Endothelial cell of umbilical vein (primary cell): ENCODE measurements at regions not wholly inside any gene's neighbourhood (a gene's known extent, or its start where the extent isn't known, plus 50 kb on each side); places are given as distances from the start of the nearest gene placed in this dataset.

ENCODE experiments used
- BruUV-seq: library from RNA; stranded (reverse); fragments of 400-500 nt; replicated peaks from 2 replicates; lab custom pipeline; 2021; lab: Mats Ljungman, UMichigan
- CTCF ChIA-PET: fragments of 300-600, 350-600 bp; sonication (Branson Sonifier 250); formaldehyde crosslinking; loops from one replicate; lab custom pipeline; 2021; ENCODE audit warnings: antibody characterized with exemption, inconsistent platforms; lab: Charles Lee
- POLR2A ChIA-PET: fragments of 300-600, 350-600 bp; sonication (Branson Sonifier 250); formaldehyde crosslinking; loops from one replicate; lab custom pipeline; 2021; ENCODE audit warnings: antibody characterized with exemption, inconsistent platforms; lab: Charles Lee
- DNase-seq: peaks from one replicate; pipeline ENCODE4 v3.0.0-alpha.2; 2011; ENCODE audit warnings: low read depth, low spot score
- FAIRE-seq: peaks from 2 replicates; lab custom pipeline; 2011; peaks lifted over from hg19 to GRCh38; lab: Jason Lieb, UNC
- H2AFZ ChIP-seq: 2 replicates; pipeline ENCODE4 v1.6.0; 2012; ENCODE audit warnings: low read depth, low read length, control low read depth, inconsistent platforms
- H3K27ac ChIP-seq: 2 replicates; pipeline ENCODE4 v1.5.1; 2011; ENCODE audit warnings: low read depth, mild to moderate bottlenecking, control low read depth, low read length, moderate library complexity; ENCODE audit not compliant: insufficient read depth
- H3K27me3 ChIP-seq, 2 experiments: 2 replicates each; pipeline versions ENCODE4 v1.6.0 to v1.6.1; 2011; ENCODE audit warnings: low read length in 2 of 2, mixed read lengths in 1 of 2; ENCODE audit not compliant: control insufficient read depth in 2 of 2, insufficient read depth in 2 of 2
- H3K36me3 ChIP-seq, 2 experiments: 2 replicates in 1 of 2; 3 replicates in 1 of 2; pipeline ENCODE4 v1.5.1; 2011; ENCODE audit warnings: low read length in 2 of 2, mild to moderate bottlenecking in 1 of 2, moderate library complexity in 1 of 2; ENCODE audit not compliant: control insufficient read depth in 2 of 2, insufficient read depth in 2 of 2; ENCODE audit errors: extremely low read depth in 1 of 2
- H3K4me1 ChIP-seq: 3 replicates; pipeline ENCODE4 v1.5.1; 2011; ENCODE audit warnings: mild to moderate bottlenecking, low read length; ENCODE audit not compliant: control insufficient read depth, insufficient read depth; ENCODE audit errors: extremely low read depth
- H3K4me2 ChIP-seq: 2 replicates; pipeline ENCODE4 v1.6.1; 2011; ENCODE audit warnings: low read length, control low read depth, mixed read lengths; ENCODE audit not compliant: insufficient read depth
- H3K4me3 ChIP-seq, 3 experiments: fragments of 200-600 bp in 1 of 3; sonication (generic), shearing (Covaris generic) in 1 of 3; replicated peaks in 1 of 3; 2 replicates each; pipeline ENCODE4 v1.5.1; 2011 to 2016; ENCODE audit warnings: control low read depth in 3 of 3, low read length in 3 of 3, mild to moderate bottlenecking in 2 of 3, inconsistent platforms in 1 of 3, low read depth in 1 of 3, moderate library complexity in 1 of 3; ENCODE audit not compliant: insufficient read depth in 1 of 3
- H3K79me2 ChIP-seq: 2 replicates; pipeline ENCODE4 v1.6.0; 2012; ENCODE audit warnings: low read length, inconsistent platforms; ENCODE audit not compliant: control insufficient read depth, insufficient read depth
- H3K9ac ChIP-seq: replicated peaks from 2 replicates; pipeline ENCODE3; 2011; ENCODE audit warnings: low read length, control low read depth; ENCODE audit not compliant: insufficient read depth; ENCODE audit errors: extremely low read depth
- H3K9me1 ChIP-seq: replicated peaks from 3 replicates; pipeline ENCODE4 v1.6.0; 2011; ENCODE audit warnings: mild to moderate bottlenecking, low read length; ENCODE audit not compliant: control insufficient read depth, insufficient read depth; ENCODE audit errors: extremely low read depth
- H3K9me3 ChIP-seq: replicated peaks from 2 replicates; pipeline ENCODE4 v1.5.1; 2012; ENCODE audit warnings: low read length, inconsistent platforms; ENCODE audit not compliant: control insufficient read depth, insufficient read depth
- H4K20me1 ChIP-seq: replicated peaks from 2 replicates; pipeline ENCODE3; 2011; ENCODE audit warnings: mild to moderate bottlenecking, low read length; ENCODE audit not compliant: control insufficient read depth, insufficient read depth; ENCODE audit errors: extremely low read depth
- CTCF ChIP-seq, 2 donors: IDR thresholded peaks; 1 replicate in 1 of 2; 2 replicates in 1 of 2; pipeline ENCODE4 v1.5.1; 2011; ENCODE audit warnings: low read length in 2 of 2, mild to moderate bottlenecking in 2 of 2, moderate library complexity in 2 of 2, control low read depth in 1 of 2, inconsistent platforms in 1 of 2, low read depth in 1 of 2; ENCODE audit not compliant: insufficient read depth in 1 of 2; ENCODE audit errors: extremely low read depth in 1 of 2
- EZH2 ChIP-seq: IDR thresholded peaks from 2 replicates; pipeline ENCODE4 v1.6.1; 2012; ENCODE audit warnings: borderline replicate concordance, low read depth, mild to moderate bottlenecking, moderate library complexity, low read length, inconsistent platforms; ENCODE audit not compliant: severe bottlenecking
- FOS ChIP-seq: IDR thresholded peaks from 2 replicates; pipeline ENCODE4 v1.6.1; 2011; ENCODE audit warnings: mild to moderate bottlenecking, low read length, moderate library complexity, borderline replicate concordance; ENCODE audit not compliant: insufficient read depth
- GATA2 ChIP-seq: IDR thresholded peaks from 2 replicates; pipeline ENCODE4 v1.7.0; 2011; ENCODE audit warnings: low read depth, mild to moderate bottlenecking, moderate library complexity, mixed read lengths, low read length; ENCODE audit not compliant: insufficient read length, insufficient read depth
- JUN ChIP-seq: IDR thresholded peaks from 2 replicates; pipeline ENCODE4 v1.6.1; 2011; ENCODE audit warnings: borderline replicate concordance, low read depth; ENCODE audit not compliant: insufficient read length, insufficient read depth
- MAX ChIP-seq: IDR thresholded peaks from 2 replicates; pipeline ENCODE4 v1.6.1; 2011; ENCODE audit not compliant: insufficient read depth, insufficient read length
- MYC ChIP-seq: IDR thresholded peaks from one replicate; pipeline ENCODE4 v1.6.1; 2011; ENCODE audit warnings: mild to moderate bottlenecking, low read depth, low read length
- POLR2A ChIP-seq: IDR thresholded peaks from 2 replicates; pipeline ENCODE4 v1.6.1; 2012; ENCODE audit warnings: low read depth, mild to moderate bottlenecking, control low read depth, low read length
- POLR2AphosphoS5 ChIP-seq: IDR thresholded peaks from 2 replicates; pipeline ENCODE4 v1.6.1; 2012; ENCODE audit warnings: low read depth, mild to moderate bottlenecking, control low read depth, low read length, moderate library complexity; ENCODE audit not compliant: insufficient read depth
- dilution Hi-C: fragments of 300-500 bp; cut with MboI; formaldehyde crosslinking; loops from one replicate; pipeline ENCODE4 v1.15.0; 2019; ENCODE audit warnings: low sequenced_read_pairs; ENCODE audit not compliant: extremely low pct_ligation_motif_present
- intact Hi-C: fragments of 100-400 bp; cut with micrococcal nuclease; formaldehyde crosslinking; loops from one replicate; pipeline ENCODE4 v1.10.0; 2022

GRCh38 chr6:88371480-88371879 lies 205.3 kb upstream of the CNR1 start:
- CTCF ChIA-PET: no interaction called here
- intact Hi-C loops (no loop called here), dilution Hi-C loops (no loop called here)
- no peak overlapping the region for H3K4me2 ChIP-seq
- H3K9me1 ChIP-seq: no peaks in the 10 kb centered on the region
- no peaks in the 10 kb centered on the region for H3K79me2 ChIP-seq
- BruUV-seq: no TSS peak
- FAIRE-seq (no peak), DNase-seq (no peak)
- no peak overlapping the region for H3K9ac ChIP-seq
- no peaks in the 10 kb centered on the region for H3K36me3 ChIP-seq
- H3K27ac ChIP-seq: no peak overlapping the region
- H3K9me3 ChIP-seq: no peaks in the 10 kb centered on the region
- no peak overlapping the region for H2AFZ ChIP-seq
- no peaks in the 10 kb centered on the region for H4K20me1 ChIP-seq
- H3K4me1 ChIP-seq: peaks cover 5% of the 10 kb centered on the region
- no peak overlapping the region for H3K4me3 ChIP-seq
- POLR2A ChIA-PET: no interaction called here
- H3K27me3 ChIP-seq: no peaks in the 10 kb centered on the region
- TF ChIP-seq MAX: no peak
- no peak for TF ChIP-seq MYC
- no peak for TF ChIP-seq JUN
- no peak for TF ChIP-seq CTCF (IDR thresholded peaks at IDR 0.05; ENCODE audit: extremely low read depth in 1 of 2, insufficient read depth in 1 of 2, low read depth in 1 of 2, low read length in 2 of 2)
- TF ChIP-seq GATA2: no peak
- TF ChIP-seq POLR2A: no peak
- TF ChIP-seq EZH2: no peak
- TF ChIP-seq POLR2AphosphoS5: no peak
- no peak for TF ChIP-seq FOS
